Liver (tissue), 3 donors: ENCODE measurements at regions not wholly inside any gene's neighbourhood (a gene's known extent, or its start where the extent isn't known, plus 50 kb on each side); places are given as distances from the start of the nearest gene placed in this dataset.

Source experiments
- CTCF ChIP-seq: fragments of 150-350 bp; IDR thresholded peaks from 2 replicates; pipeline ENCODE4 v1.5.1; 2017; ENCODE audit warnings: improper control_type of control experiment, low read depth, low read length; ENCODE audit not compliant: missing input control
- FOXA1 ChIP-seq: IDR thresholded peaks from 2 replicates; pipeline ENCODE4 v1.6.1; 2016; ENCODE audit warnings: antibody characterized with exemption
- JUND ChIP-seq, 2 donors: IDR thresholded peaks; 2 replicates each; pipeline ENCODE4 v1.6.1; 2016; ENCODE audit warnings: antibody characterized with exemption in 2 of 2
- MAX ChIP-seq: IDR thresholded peaks from 2 replicates; pipeline ENCODE4 v1.6.1; 2016; ENCODE audit warnings: antibody characterized with exemption
- NR2F2 ChIP-seq: IDR thresholded peaks from 2 replicates; pipeline ENCODE4 v1.6.1; 2016; ENCODE audit warnings: antibody characterized with exemption
- ZBTB33 ChIP-seq: IDR thresholded peaks from 2 replicates; pipeline ENCODE4 v1.6.1; 2016; ENCODE audit warnings: antibody characterized with exemption
- donor health status: healthy.
- donor health status: healthy.

- TF ChIP-seq JUND (IDR thresholded peaks at IDR 0.05), result no peak
- TF ChIP-seq CTCF, result peak; percentile 100
- TF ChIP-seq FOXA1, result peak; percentile 30
- no peak for TF ChIP-seq MAX
- no peak for TF ChIP-seq NR2F2
- no peak for TF ChIP-seq ZBTB33
Measured at GRCh38 chr22:22959147-22959827, 71.7 kb downstream of the IGLL5 start.
